ENCODE measurements at regions not wholly inside any gene's neighbourhood (a gene's known extent, or its start where the extent isn't known, plus 50 kb on each side); places are given as distances from the start of the nearest gene placed in this dataset.

DNA sequence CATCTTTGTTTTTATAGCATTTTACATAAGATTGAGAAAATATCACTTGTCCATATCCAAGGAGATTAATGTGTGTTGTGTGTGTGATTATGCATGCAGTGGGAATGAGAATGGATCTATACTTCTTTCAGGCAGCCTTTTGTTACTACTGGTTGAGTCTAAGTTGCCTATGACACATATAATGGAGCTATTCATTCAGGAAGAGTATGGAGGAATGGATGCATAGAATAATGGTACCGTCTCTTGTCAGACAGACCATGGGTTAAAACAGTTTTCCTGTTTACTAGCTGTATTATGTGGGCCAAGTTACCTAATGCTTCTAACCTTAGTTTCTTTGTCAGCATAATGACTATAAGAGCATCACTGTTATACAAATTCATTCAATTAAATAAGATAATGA, 155.4 kb upstream of the KYNU start:
- Histone ChIP-seq H3K4me3 (replicated peaks; ENCODE audit: insufficient read depth, low read length) (no peak overlapping the region), H3K27me3 (ENCODE audit: insufficient read depth, poor library complexity, severe bottlenecking) (no peaks in the 10 kb centered on the region), H3K27ac (replicated peaks) (no peak overlapping the region)
- no peak for TF ChIP-seq POLR2AphosphoS5 (IDR thresholded peaks at IDR 0.05; ENCODE audit: low read depth)
- TF ChIP-seq, protein P1, sequence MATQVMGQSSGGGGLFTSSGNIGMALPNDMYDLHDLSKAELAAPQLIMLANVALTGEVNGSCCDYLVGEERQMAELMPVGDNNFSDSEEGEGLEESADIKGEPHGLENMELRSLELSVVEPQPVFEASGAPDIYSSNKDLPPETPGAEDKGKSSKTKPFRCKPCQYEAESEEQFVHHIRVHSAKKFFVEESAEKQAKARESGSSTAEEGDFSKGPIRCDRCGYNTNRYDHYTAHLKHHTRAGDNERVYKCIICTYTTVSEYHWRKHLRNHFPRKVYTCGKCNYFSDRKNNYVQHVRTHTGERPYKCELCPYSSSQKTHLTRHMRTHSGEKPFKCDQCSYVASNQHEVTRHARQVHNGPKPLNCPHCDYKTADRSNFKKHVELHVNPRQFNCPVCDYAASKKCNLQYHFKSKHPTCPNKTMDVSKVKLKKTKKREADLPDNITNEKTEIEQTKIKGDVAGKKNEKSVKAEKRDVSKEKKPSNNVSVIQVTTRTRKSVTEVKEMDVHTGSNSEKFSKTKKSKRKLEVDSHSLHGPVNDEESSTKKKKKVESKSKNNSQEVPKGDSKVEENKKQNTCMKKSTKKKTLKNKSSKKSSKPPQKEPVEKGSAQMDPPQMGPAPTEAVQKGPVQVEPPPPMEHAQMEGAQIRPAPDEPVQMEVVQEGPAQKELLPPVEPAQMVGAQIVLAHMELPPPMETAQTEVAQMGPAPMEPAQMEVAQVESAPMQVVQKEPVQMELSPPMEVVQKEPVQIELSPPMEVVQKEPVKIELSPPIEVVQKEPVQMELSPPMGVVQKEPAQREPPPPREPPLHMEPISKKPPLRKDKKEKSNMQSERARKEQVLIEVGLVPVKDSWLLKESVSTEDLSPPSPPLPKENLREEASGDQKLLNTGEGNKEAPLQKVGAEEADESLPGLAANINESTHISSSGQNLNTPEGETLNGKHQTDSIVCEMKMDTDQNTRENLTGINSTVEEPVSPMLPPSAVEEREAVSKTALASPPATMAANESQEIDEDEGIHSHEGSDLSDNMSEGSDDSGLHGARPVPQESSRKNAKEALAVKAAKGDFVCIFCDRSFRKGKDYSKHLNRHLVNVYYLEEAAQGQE (IDR thresholded peaks at IDR 0.05; ENCODE audit: insufficient replicate concordance, low read depth), result no peak
- TF ChIP-seq GABPA (IDR thresholded peaks at IDR 0.05; ENCODE audit: low read depth), result no peak
- DNase-seq (ENCODE audit: low read depth in 1 of 2, low spot score in 1 of 2), result no peak

DNA sequence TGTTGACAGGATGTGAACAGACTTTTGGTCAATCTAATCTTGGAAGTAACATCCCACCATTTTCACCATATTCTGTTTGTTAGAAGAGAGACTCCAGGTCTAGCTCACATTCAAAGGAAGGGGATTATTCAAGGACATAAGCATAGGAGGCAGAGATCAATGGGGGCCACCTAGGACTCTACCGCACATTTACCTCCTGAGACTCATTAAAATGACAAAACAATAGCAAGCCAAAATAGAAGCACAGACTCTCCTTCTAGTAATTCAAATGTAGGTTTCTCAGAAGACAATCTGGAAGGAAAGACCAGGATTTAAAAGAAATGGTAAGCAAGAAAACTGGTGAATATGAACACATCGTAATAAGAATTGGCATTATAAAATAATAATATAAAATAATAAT, 156.4 kb upstream of the KYNU start:
- Histone ChIP-seq H3K4me3 (replicated peaks; ENCODE audit: insufficient read depth, low read length) (no peak overlapping the region), H3K27me3 (ENCODE audit: insufficient read depth, poor library complexity, severe bottlenecking) (no peaks in the 10 kb centered on the region), H3K27ac (replicated peaks) (no peak overlapping the region)
- TF ChIP-seq, protein P1 (IDR thresholded peaks at IDR 0.05; ENCODE audit: insufficient replicate concordance, low read depth), result no peak
- TF ChIP-seq SPI1 (IDR thresholded peaks at IDR 0.05; ENCODE audit: borderline replicate concordance, low read depth) (no peak), GABPA (IDR thresholded peaks at IDR 0.05; ENCODE audit: low read depth) (no peak), POLR2AphosphoS5 (IDR thresholded peaks at IDR 0.05; ENCODE audit: low read depth) (no peak)
- TF ChIP-seq, protein P2, sequence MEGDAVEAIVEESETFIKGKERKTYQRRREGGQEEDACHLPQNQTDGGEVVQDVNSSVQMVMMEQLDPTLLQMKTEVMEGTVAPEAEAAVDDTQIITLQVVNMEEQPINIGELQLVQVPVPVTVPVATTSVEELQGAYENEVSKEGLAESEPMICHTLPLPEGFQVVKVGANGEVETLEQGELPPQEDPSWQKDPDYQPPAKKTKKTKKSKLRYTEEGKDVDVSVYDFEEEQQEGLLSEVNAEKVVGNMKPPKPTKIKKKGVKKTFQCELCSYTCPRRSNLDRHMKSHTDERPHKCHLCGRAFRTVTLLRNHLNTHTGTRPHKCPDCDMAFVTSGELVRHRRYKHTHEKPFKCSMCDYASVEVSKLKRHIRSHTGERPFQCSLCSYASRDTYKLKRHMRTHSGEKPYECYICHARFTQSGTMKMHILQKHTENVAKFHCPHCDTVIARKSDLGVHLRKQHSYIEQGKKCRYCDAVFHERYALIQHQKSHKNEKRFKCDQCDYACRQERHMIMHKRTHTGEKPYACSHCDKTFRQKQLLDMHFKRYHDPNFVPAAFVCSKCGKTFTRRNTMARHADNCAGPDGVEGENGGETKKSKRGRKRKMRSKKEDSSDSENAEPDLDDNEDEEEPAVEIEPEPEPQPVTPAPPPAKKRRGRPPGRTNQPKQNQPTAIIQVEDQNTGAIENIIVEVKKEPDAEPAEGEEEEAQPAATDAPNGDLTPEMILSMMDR (IDR thresholded peaks at IDR 0.05; ENCODE audit: insufficient read depth, low read length), result no peak
- DNase-seq (ENCODE audit: low read depth in 1 of 2, low spot score in 1 of 2), result no peak

DNA sequence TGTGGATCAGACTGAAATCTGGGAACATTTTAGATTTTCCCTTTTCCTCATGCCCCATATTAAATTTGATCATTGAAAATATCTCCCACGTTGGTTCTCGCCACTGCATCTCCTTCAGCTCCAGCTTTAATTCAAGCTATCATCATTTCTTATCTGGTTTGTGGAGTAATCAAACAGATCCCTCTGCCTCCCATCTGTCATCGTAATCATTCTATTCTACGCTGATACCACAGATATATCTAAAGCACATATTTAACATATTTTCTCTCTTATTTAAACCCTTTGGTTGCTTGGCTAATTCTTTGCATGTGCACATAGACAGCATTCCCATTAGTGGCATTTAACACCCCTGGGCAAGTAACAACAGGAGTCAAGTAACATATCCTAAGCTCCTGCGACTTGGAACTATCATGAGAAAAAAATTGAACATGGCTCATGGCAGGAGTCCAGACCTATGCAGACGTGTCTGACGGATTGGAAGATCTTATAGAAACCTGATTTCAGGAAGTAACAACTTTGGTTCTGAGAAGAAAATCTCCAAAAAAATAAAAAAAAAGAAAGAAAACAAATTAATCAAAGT, 158.8 kb upstream of the KYNU start:
- H3K27ac ChIP-seq (replicated peaks), result no peak overlapping the region
- no peak overlapping the region for H3K4me3 ChIP-seq (replicated peaks; ENCODE audit: insufficient read depth, low read length)
- TF ChIP-seq, protein P1 (IDR thresholded peaks at IDR 0.05; ENCODE audit: insufficient replicate concordance, low read depth), result no peak
- TF ChIP-seq GABPA (IDR thresholded peaks at IDR 0.05; ENCODE audit: low read depth), result no peak
- DNase-seq (ENCODE audit: low read depth in 1 of 2, low spot score in 1 of 2), result no peak
- H3K27me3 ChIP-seq (ENCODE audit: insufficient read depth, poor library complexity, severe bottlenecking), result no peaks in the 10 kb centered on the region

DNA sequence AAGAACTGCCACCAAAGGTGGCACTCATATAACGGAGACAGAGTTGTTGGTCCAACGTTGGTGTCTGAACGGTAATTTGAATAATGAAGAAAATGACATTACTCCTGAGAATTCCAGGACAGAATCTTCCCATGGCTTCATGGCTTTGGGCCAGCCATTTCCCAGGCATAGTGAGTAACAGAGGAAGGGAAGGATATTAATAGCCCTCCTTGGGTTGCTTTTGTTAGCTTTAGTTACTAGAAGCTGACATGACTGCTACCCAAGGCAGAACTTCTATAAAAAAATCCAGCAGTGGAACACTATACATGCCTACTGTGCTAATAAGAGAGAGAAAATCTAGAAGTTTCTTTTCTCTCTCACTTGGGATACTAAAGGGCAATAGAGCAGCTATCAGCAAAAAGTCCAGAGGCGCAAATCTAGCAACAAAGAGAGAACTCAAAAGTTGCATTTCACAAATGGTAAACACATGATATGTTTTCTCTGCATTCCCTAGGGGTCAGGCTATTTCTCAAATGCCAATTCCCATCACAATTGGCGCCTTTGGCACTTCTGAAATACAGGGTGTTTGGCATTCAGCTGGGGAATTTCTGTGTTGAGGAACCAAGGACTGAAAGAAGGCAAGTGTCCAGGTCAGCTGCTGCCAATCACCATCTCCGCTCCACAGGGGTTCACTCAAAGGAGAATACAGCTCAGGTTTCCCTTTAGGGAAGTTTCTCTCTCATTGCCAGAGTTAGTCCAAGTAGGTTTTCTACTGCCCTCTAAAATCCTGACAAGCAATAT, 160.8 kb upstream of the KYNU start:
- no peaks in the 10 kb centered on the region for H3K27me3 ChIP-seq (ENCODE audit: insufficient read depth, poor library complexity, severe bottlenecking)
- TF ChIP-seq, protein P1 (IDR thresholded peaks at IDR 0.05; ENCODE audit: insufficient replicate concordance, low read depth), result no peak
- TF ChIP-seq POLR2AphosphoS5 (IDR thresholded peaks at IDR 0.05; ENCODE audit: low read depth) (no peak), GABPA (IDR thresholded peaks at IDR 0.05; ENCODE audit: low read depth) (no peak), SPI1 (IDR thresholded peaks at IDR 0.05; ENCODE audit: borderline replicate concordance, low read depth) (no peak)
- TF ChIP-seq, protein P2 (IDR thresholded peaks at IDR 0.05; ENCODE audit: insufficient read depth, low read length), result no peak
- H3K27ac ChIP-seq (replicated peaks), result no peak overlapping the region
- DNase-seq (ENCODE audit: low read depth in 1 of 2, low spot score in 1 of 2), result no peak
- H3K4me3 ChIP-seq (replicated peaks; ENCODE audit: insufficient read depth, low read length), result no peak overlapping the region

All from HL-60 (cell line).